IPS-NIHi7 (cell line): ENCODE measurements at regions not wholly inside any gene's neighbourhood (a gene's known extent, or its start where the extent isn't known, plus 50 kb on each side); places are given as distances from the start of the nearest gene placed in this dataset.
A peak's percentile ranks its signal among the peaks of the same experiment; 100 is the strongest.

ENCODE experiments used
- DNase-seq: peaks from one replicate; pipeline ENCODE4 v3.0.0; 2012; ENCODE audit warnings: mixed read lengths; ENCODE audit errors: extremely low spot score

- peak; percentile 36 for DNase-seq
Observed at GRCh38 chr6:14964556-14965270, 281.2 kb upstream of the JARID2 start.

- no peak for DNase-seq
Observed at GRCh38 chr6:14965424-14966075, 280.3 kb upstream of the JARID2 start.

GRCh38 chr6:14966096-14966905, 279.6 kb upstream of the JARID2 start:
- peak; percentile 46 for DNase-seq

- DNase-seq = no peak
Observed at GRCh38 chr6:14966906-14967711, 278.8 kb upstream of the JARID2 start.

GRCh38 chr6:14968056-14968637, 277.7 kb upstream of the JARID2 start:
- no peak for DNase-seq

GRCh38 chr6:14969126-14969525, 276.7 kb upstream of the JARID2 start:
- no peak for DNase-seq

- no peak for DNase-seq
Observed at GRCh38 chr6:14972379-14973067, 273.3 kb upstream of the JARID2 start.

GRCh38 chr6:14974372-14974771, 271.5 kb upstream of the JARID2 start:
- no peak for DNase-seq

- DNase-seq = peak; percentile 44
Observed at GRCh38 chr6:14974792-14975470, 270.9 kb upstream of the JARID2 start.

GRCh38 chr6:14975471-14975817, 270.4 kb upstream of the JARID2 start:
- DNase-seq = no peak

- no peak for DNase-seq
Observed at GRCh38 chr6:14977747-14978382, 268.0 kb upstream of the JARID2 start.

- no peak for DNase-seq
Observed at GRCh38 chr6:14981960-14982359, 263.9 kb upstream of the JARID2 start.

- no peak for DNase-seq
Observed at GRCh38 chr6:14983599-14984518, 262.0 kb upstream of the JARID2 start.

- no peak for DNase-seq
Observed at GRCh38 chr6:14984519-14984853, 261.4 kb upstream of the JARID2 start.

GRCh38 chr6:14985366-14985765, 260.5 kb upstream of the JARID2 start:
- DNase-seq = no peak

- DNase-seq = no peak
Observed at GRCh38 chr6:14986370-14986769, 259.5 kb upstream of the JARID2 start.

GRCh38 chr6:14987490-14987889, 258.4 kb upstream of the JARID2 start:
- DNase-seq = no peak

GRCh38 chr6:14992382-14992781, 253.5 kb upstream of the JARID2 start:
- DNase-seq = no peak

- DNase-seq = no peak
Observed at GRCh38 chr6:14995208-14995607, 250.7 kb upstream of the JARID2 start.
